Epithelial cell of prostate (primary cell): ENCODE measurements at regions not wholly inside any gene's neighbourhood (a gene's known extent, or its start where the extent isn't known, plus 50 kb on each side); places are given as distances from the start of the nearest gene placed in this dataset.
"Not testable (repeated sequence)": the region's sequence is repeated elsewhere in the genome, so short reads cannot be mapped to it uniquely, and the experiment has no call there.

Experiments used
- DNase-seq: peaks from one replicate; pipeline ENCODE4 v3.0.0-alpha.2; 2011; ENCODE audit warnings: low read depth, low spot score
- H3K27ac ChIP-seq: fragments of 450-650 bp; 2 replicates; pipeline ENCODE4 v1.5.1; 2017; ENCODE audit warnings: mild to moderate bottlenecking

GRCh38 chr9:117649126-117649525 is 55.1 kb upstream of the TLR4 start:
- H3K27ac ChIP-seq = no peak overlapping the region
- DNase-seq = no peak

DNA sequence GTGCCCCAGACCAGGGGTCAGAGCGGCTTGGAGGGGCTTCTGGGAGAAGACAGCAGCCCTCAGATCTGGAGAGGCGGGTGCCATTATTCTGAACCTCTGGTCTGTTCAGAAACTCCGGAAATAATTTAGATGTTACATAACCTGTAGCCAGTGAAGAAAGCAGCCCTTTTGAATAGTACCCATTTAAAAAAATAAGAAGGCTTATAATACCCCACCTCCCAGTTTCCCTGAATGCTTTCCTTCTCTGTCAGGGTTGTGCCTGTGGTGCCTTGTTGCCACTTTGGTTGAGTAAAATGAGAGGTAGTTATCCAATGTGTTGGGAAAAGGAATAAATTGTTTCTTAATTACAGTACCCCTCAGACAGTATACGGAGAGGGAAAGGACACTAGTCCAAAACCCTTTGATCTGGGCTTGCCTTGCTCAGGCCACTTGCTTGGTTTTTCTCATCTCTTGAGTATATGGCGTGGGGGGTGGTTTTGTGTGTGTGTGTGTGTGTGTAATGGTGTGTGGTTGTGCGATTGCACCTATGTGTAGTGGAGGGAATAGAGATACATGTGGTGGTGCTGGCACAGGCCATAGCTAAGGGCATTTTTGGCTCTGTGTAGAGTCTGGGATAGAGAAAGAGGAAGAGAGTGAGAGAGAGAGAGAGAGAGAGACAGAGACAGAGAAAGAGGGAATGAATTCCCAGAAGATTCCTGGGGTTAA is 59.1 kb upstream of the TLR4 start:
- H3K27ac ChIP-seq = no peak overlapping the region
- DNase-seq = no peak

DNA sequence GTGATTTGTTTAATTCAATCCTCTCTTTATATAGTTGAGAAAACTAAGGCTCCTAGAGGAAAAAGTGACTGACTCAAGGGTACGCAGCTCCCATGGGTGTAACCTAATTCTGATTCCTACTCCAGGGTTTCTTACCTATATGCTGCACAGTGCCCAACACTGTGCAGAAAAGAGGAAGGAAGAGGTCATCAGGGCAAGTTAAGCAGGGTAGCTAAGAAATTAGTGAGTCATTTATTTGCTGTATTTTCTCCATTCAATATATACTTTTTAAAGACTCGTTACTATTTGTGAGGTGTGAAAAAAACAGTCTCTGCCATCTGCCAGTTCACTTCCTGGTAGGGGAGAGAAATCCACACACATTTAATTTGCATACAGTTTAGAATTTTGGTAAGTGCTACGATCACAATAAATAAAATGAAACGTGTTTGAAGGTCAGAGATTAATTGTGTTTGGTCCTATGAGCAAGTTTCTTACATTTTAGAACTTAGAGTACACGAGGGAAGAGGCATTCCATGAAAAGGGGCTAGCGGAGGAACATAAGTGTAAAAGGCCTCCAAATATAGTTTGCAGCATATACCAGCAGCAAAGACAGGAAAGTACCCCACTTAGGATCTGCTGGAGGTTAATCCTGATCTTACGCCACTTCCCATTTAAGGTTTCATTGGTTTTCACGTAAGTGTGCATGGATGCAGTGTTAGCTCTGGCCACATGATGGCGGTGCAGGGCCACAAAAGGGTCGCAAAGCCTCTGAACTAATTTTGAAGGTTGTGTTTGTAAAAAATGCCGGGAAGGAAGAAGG is 59.9 kb upstream of the TLR4 start:
- no peak overlapping the region for H3K27ac ChIP-seq

DNA sequence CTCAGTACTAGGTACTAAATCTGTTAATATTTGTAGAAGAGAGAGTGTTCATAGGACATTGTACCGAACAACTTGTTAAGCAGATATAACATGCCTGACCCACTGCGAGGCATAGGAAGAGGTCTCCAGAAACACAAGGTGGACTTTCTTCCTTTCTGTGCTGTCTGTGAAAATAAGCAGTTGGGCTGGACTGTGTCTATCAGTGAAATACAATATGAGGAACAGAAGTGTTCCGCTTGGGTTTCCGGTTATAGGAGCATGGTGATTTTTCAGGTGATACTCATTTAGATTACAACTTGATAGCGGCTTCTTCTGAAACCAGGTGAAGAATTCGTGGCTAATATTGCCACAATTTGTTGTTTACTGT is 60.9 kb upstream of the TLR4 start:
- H3K27ac ChIP-seq = no peak overlapping the region
- no peak for DNase-seq

More for the DNA sequence above, 59.9 kb upstream of the TLR4 start:
- no peak for DNase-seq

DNA sequence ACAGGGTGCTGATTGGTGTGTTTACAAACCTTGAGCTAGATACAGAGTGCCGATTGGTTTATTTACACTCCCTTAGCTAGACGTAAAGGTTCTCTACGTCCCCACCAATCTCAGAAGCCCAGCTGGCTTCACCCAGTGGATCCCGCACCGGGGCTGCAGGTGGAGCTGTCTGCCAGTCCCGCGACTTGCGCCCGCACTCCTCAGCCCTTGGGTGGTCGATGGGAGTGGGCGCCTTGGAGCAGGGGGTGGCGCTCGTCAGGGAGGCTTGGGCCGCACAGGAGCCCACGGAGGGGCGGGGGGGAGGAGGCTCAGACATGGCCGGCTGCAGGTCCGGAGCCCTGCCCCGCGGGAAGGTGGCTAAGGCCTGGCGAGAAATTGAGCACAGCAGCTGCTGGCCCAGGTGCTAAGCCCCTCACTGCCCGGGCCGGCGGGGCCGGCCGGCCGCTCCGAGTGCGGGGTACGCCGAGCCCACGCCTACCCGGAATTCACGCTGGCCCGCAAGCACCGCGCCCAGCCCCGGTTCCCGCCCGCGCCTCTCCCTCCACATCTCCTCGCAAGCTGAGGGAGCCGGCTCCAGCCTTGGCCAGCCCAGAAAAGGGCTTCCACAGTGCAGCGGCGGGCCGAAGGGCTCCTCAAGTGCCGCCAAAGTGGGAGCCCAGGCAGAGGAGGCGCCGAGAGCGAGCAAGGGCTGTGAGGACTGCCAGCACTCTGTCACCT is 61.5 kb upstream of the TLR4 start:
- H3K27ac ChIP-seq, DNase-seq: not testable (repeated sequence)

- no peak for DNase-seq
- H3K27ac ChIP-seq = no peak overlapping the region
Measured at GRCh38 chr9:117636681-117637080, 67.5 kb upstream of the TLR4 start.

DNA sequence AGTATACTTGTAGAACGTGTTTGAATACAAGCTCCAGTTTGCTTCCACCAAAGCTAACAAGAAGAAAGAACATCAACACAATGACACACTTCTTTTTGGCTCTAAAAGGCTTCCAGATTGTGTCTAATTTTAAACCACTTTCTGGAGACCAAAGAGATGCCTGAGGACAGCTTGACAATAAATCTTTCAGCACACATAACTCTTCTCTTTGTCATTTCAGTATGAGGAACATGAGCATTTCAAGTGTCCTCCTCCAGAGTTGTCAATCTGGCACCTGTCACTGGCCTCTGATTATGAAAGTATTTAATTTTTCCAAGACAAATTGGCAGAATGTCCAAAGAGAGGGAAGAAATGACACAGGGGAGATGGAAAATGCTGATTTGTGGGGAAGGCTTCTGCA is 79.0 kb upstream of the TLR4 start:
- no peak overlapping the region for H3K27ac ChIP-seq
- DNase-seq = no peak

- no peak for DNase-seq
- no peak overlapping the region for H3K27ac ChIP-seq
Measured at GRCh38 chr9:117624106-117624505, 80.1 kb upstream of the TLR4 start.

DNA sequence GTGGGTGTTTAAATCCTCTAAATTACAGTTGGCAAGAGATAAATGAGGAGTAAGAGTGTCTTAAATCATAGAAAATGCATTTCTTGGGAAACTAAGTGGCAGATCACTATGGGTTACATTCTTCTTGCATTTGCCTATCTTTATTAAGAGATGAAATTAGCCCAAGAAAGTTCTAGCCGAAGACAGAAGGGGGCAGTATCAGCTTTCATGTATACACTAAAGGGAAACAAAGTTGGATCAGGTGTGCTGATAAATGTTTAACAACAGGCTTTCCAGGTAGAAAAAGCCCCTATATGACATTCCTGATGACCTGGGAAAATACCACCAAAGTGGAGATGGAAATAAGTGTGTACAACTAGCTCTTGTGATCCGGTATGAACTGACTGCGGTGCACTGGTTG is 81.9 kb upstream of the TLR4 start:
- no peak for DNase-seq

GRCh38 chr9:117616431-117616831 is 87.8 kb upstream of the TLR4 start:
- DNase-seq = no peak
- H3K27ac ChIP-seq = no peak overlapping the region

More for the DNA sequence above, 81.9 kb upstream of the TLR4 start:
- H3K27ac ChIP-seq = no peak overlapping the region

DNA sequence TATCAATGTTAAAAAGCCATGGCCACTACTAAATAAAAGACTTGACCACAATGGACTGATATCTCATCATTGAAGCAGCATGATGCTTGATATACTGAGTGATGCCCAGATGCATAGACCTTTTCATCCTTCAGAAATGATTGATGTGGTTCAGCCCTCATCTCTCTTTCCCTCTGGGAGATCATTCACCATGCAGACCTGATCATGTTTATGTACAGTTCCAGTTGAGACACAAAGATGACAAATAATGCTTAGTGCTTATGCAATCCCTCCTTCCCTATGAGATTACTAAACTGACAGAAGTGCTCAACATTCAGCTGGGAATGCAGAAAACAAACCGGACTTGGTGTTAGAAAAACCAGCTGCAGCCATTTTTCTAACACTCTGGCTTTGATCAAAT is 91.9 kb upstream of the TLR4 start:
- no peak for DNase-seq
- no peak overlapping the region for H3K27ac ChIP-seq

DNA sequence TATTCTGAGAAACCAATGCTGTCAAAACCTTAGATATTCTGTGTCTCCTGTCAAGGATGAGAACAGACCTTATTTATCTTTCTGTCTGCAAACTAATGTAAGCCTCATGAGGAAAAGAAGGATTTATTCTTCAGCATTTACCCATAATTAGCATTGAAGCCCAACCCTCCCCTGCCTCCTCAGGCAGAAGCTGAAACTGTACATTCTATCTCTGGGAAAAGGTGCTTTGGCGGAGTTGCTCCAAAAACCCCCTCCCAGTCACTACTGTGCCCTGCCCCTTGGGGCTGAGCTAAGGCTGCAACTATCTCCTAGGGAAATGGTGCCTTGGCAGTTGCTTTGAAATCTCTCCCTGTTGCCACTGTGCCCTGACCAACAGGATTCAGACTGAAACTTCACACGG is 106.2 kb upstream of the TLR4 start:
- no peak overlapping the region for H3K27ac ChIP-seq
- no peak for DNase-seq

- no peak for DNase-seq
- H3K27ac ChIP-seq = no peak overlapping the region
Measured at GRCh38 chr9:117596678-117597077, 107.5 kb upstream of the TLR4 start.

DNA sequence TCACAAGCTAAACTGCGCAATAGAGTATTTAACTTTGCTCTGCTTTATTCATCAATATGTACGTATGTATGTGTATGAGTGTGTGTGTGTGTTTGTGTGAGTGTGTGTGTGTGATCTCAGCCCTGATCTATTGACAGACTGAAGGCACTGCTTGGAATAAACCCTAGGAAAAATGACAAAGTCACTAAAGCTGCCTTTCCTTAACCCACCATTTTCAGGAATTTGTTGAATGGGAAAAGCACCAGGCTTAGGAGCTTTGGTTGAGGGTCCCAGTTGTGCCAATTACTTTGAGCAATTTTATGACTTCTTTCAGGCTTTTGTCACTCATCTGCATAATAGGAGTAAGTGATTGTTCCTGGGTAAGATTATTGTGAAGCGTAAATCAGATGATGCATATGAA is 108.6 kb upstream of the TLR4 start:
- no peak overlapping the region for H3K27ac ChIP-seq
- no peak for DNase-seq

DNA sequence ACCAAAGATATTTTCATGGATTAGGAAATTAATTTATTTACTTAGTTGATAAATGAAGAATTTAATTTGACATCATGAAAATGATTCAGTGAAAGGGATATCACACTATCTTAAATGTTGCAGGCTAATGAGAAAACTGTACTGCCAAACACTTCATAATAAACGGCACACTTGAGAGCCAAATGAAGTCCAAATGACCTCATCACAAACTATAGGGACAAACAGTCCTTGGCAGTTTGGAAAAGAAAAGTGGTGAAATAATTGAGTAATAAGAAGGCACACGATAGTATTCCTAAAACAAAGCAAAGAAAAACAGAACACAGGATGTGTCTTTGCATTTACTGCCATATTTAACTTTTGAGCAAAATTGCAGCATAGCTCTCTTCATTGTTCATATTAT is 116.9 kb upstream of the TLR4 start:
- no peak overlapping the region for H3K27ac ChIP-seq
- no peak for DNase-seq

- H3K27ac ChIP-seq = no peak overlapping the region
- no peak for DNase-seq
Measured at GRCh38 chr9:117574099-117574498, 130.1 kb upstream of the TLR4 start.

- H3K27ac ChIP-seq = no peak overlapping the region
- no peak for DNase-seq
Measured at GRCh38 chr9:117564839-117565238, 139.4 kb upstream of the TLR4 start.

- DNase-seq = no peak
- H3K27ac ChIP-seq = no peak overlapping the region
Measured at GRCh38 chr9:117561761-117562160, 142.4 kb upstream of the TLR4 start.

DNA sequence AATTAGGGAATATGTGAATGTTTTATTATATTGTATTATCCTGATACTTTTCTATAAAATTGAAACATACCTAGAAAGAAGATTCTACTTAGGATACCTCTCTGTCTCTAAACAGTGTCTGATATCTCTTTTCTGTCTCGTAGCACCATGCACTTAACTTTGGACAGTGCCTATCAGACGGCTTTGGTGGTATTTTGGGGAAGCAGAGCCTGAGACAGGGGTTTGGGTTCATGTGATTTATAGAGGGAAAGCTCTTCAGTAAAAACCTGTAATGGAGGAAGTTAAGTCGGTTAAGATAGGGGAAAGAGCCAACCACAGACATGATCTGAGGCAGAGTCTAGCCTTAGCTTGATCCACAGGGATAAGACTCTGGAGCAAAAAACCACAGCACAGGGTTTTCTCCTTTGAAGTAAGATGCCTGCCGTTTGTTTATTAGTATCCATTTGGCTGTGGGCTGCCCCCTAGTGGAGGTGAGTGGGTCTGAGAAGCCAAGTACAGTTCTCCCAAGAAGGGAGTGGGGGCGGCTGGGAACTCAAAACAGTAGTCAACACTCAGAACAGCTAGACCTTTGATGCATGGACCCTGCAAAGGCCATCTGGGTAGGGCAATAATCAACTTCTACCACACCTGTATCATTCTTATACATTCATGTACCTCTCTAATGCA is 141.2 kb upstream of the ASTN2 start:
- no peak for DNase-seq
- H3K27ac ChIP-seq = no peak overlapping the region

DNA sequence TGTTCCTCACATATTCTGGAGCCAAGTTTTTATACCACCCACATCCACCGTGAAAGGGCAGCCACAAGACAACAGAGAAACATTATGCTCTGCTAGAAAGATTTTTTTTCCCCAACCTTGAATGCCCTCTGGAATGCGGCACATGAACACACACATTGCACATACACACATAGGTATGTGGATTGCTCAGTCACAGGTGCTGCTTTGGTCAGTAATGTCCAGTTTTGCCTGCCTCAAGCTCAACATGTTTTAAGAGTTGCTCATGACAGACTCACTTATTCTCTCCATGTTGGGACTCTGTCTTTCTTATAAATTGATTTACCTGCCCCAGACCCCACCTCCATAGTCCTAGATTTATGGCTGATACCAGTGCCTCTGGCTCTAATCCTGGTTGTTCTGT is 138.0 kb upstream of the ASTN2 start:
- no peak for DNase-seq
- H3K27ac ChIP-seq = no peak overlapping the region

GRCh38 chr9:117551171-117551570 is 136.3 kb upstream of the ASTN2 start:
- no peak overlapping the region for H3K27ac ChIP-seq
- DNase-seq = no peak
